ENCODE measurements at regions not wholly inside any gene's neighbourhood (a gene's known extent, or its start where the extent isn't known, plus 50 kb on each side); places are given as distances from the start of the nearest gene placed in this dataset.

GRCh38 chr10:21167288-21168010 is 270.3 kb upstream of the NEBL start:
- no peak for DNase-seq

- no peak for DNase-seq
Observed at GRCh38 chr10:21166557-21167287, 269.6 kb upstream of the NEBL start.

DNA sequence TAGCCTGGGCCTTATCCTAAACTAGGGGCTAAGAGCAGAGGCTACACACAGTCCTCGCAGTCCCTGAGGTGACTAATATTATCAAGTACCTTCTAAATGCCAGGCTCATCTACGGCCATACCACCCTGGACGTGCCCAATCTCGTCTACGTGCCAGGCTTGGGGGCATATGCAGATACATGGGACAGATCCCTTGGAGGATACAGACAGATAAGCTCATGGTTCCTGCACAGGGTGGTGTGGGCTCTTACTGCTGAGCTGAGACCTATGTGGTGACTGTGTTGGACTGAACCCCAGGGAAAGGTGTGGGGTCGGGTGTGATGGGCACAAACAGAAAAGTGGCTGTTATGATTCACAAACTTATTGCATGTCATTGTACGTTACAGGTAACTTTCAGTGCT is 268.4 kb upstream of the NEBL start:
- no peak for DNase-seq

GRCh38 chr10:21164687-21165086 is 267.6 kb upstream of the NEBL start:
- DNase-seq: no peak

DNA sequence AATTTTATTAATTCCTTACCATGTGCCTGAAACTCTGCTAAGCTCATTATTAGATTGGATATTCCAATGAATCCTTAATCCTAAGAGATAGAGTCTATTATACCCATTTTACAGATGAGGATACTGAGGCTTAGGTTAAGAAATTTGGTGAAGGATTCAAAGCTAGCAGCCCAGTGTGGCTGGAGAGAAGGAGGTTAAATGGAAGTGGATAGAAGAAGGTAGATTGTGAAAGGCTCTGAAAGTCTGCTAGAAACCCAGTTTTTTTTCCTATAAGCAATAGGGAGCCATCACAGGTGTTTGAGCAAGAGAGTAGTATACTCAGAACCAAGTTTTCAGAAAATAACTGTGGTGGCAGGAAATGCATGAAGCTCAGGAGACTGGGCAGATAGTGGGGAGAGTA is 265.8 kb upstream of the NEBL start:
- DNase-seq: no peak

GRCh38 chr10:21161647-21162046 is 264.5 kb upstream of the NEBL start:
- no peak for DNase-seq

DNA sequence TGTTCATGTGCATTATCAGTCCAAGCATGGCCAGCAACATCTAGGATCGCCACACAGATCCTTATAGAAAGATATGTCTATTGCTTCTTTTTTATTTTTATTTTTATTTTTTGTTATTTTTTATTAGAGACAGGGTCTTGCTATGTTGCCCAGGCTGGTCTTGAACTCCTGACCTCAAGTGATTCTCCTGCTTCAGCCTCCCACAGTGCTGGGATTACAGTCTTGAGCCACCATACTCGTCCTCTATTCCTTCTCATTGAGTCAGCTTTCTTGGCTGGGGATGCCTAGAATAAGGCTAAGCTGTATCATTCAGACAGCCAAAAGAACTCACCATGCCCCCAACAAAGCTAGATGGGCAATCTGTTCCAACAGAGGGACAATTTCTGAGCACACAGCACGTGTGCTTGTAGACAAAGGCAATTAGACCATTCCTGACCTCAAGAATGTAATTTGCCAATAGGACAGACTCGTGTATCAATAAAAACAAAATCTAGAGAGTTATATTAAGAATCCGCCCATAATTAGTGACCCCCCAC is 264.0 kb upstream of the NEBL start:
- no peak for DNase-seq

DNA sequence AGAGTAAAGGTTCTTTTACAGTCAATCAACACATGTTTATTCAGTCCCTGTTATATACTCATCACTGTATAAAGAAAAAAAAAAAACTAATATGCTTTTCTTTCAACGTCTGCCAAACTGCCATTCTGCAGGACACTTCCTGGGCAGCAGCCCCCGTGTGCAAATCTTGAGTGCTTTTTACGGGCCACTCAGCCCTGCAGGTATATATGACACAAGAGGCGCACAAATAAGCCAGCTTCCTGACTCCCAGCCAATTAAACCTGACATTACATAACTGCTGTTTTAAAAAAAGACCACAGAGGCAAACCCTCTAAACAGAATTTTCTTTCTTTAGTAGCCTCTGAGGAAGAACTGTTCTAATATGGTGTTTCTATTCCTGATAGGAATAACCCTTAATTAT is 263.0 kb upstream of the NEBL start:
- DNase-seq: peak; percentile 70

DNA sequence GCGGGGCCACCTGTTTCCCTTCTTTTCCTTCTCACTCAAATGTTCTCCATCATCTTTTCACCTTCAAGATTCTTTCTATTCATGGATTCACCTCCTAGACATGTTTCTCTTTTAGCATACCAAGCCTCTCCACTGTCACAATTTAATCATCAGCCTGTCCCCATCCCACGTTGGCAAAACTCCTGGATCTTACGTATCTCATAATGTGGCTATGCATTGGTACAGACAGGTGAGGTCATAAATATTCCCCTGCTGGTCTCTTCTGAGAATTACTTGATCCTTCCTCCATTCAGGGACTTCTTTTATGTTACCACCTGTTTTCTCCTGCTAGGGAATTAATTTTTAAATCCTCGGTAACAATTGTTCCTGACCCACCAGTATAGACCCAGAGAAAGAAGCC is 262.6 kb upstream of the NEBL start:
- no peak for DNase-seq

DNA sequence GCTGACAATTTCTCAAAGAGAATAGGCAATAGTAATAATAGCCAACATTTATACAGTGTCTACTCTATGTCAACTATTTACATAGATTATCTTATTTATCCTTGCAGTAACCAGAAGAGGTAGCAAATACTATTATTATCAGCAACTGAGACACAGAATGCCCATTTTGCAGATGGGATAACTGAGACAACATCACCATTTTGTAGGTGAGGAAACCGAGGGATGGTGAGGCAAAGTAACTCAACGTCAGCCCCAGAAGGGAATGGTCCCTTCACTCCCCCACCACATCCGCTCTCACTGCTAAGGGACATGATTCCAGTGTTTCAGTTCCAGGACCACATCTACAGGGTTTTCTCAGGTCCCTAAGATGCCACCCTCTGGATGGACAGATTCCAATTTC is 261.2 kb upstream of the NEBL start:
- no peak for DNase-seq

DNA sequence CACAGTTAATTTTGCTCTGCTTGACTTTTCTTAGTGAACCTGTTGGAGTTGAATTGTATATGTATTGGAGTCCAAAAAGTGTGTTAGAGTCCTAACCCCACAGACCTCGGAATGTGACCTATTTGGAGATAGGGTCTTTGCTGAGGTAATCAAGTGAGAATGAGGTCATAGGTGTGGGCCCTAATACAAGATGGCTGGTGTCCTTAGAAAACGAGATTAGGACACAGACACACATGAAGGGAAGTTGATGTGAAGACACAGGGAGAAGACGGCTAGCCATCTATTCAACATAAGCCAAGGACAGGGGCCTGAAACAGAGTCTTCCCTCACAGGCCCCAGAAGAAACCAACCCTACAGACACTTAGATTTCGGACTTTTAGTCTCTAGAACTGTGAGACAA is 260.6 kb upstream of the NEBL start:
- no peak for DNase-seq

GRCh38 chr10:21150166-21150565 is 253.1 kb upstream of the NEBL start:
- DNase-seq: no peak

DNA sequence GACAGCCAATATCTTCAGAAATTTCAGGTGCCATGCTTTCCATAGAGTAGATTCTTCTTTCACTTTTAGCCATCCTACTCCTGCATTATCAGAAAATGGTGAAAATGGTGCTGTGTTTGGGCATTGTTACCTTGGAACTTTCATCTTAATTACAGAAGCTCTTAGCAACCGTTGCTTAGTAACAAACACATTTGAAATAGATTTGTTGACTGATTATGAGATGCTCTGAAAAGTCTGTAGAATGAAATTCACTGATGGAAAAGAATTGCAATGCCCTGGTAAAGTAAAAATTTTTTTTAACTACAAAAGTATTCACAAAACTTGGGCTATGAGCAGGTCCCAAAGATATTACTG is 249.3 kb upstream of the NEBL start:
- DNase-seq: peak; percentile 8

GRCh38 chr10:21145751-21146435 is 248.8 kb upstream of the NEBL start:
- DNase-seq: no peak

DNA sequence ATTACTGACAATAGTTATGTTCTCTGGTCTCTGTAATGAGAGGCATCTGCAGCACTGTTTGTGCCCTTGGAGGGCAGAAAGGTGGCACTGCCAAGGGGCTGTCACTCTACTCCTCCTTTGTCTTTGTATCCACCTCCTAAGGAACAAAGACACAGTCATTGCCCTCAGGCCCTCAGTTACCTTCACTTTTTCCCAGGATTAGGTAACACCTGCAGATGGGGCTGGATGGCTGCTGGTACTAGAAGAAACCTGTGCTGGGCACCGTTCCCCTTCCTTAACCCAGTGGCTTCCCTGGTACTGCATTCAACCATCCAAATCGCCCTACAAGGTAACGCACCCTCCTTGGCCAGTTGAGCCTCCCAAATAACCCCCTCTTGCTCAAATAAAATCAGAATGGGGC is 246.9 kb upstream of the NEBL start:
- DNase-seq: no peak

DNA sequence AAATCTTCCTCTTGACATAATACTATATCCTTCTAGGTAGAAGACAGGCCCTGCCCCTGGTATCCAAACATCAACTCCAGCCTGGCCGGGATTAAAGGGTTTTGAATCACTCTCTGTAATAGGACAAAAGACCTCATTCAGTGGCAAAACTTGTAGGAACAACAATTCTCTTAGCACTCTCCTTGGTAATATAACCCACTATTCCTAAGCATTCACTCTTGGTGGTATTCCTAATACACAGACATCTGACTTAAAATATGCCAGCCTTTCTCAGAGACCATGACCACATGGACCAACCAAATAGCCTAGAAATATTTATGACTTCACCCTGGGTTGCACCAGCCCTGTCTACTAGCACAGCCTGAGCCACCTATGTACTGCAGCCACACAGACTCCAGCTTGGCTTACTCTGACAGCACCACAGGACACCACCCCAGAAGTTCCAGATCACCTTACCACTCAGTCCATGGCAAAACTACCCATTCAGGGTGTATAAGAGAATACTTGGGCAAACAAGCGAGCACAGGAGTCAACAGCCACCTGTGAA is 244.9 kb upstream of the NEBL start:
- no peak for DNase-seq

DNA sequence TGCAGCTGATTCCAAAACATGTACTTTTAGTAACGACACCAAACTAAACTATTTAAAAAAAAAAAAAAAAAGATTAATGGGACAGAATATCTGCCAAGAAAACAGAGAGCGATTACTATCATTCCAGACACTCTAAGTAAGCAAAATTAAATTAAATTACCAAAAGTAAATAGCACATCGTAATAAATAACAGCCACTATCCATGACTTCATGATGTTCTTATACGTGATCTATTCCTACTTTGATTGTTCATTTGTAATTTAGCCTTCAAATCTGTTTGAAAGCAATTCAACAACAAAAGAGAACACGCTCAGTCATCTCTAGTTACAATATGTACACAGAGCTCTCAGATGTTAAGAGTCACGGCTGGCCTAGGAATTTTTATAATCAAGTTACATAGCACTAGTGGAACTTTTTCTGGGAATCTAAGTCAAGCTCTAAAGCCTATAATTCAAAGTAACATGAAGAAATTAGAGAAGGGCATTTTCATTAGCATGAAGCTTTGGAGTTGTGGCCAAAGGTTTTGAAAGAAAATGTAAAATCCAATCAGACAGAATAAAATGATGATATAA is 241.7 kb upstream of the NEBL start:
- no peak for DNase-seq

DNA sequence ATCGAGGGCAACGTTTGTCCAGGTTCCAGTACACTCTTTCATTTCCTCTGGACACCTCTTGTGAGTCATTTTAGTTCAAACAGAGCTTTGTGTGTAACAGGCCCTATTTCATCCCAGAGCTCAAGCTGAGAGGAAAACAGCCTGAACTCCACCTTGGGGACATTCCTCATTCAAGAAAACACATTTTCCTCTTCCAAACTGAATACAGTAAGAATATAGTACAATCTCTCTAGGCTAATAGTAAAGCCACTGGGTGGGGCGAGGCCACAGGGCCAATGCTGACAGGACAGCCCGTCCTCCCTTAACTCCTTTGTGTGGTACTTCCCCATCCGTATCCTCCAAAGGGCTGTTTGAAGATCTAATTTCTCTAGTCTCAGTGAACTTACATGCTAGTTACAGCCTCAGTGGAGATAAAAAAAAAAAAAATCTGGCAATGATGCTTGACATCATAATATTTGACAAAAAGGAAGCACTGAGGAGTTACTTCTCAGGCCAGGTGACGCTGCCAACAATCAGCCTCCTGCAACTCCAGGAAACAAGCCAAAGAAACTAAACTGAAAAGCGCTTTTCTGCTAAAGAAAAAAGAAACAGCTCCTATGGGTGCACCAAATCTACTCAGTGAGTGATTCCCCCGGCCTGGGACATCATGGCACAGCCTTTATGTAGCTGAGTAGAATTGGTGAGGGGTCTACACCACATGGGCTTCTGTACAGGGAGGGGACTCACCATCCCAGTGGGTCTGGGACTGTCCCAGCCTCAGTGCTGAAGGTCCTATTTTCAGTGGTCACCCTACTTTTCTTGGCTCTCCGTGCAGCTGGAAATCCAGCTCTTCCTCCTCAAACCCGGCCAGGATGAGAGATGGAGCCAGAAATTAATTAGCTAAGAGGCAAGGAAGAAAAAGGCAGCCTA is 238.2 kb upstream of the NEBL start:
- no peak for DNase-seq

DNA sequence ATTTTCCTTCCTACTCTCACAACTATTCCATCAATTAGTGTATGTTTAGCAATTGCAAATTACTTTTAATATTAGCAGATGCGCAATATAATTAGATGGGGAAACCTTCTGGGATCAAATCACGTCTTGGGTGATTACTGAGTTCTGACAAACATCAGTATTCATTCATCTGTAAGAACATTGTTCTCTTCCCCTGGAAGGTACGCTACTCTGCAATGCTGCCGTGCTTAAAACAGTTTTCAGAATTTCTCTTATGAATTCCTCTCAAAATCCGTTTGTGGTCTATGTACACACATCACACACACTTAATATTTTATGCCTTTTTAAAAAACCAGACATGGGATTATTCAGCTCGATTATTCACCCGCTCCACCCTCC is 237.5 kb upstream of the NEBL start:
- no peak for DNase-seq

DNA sequence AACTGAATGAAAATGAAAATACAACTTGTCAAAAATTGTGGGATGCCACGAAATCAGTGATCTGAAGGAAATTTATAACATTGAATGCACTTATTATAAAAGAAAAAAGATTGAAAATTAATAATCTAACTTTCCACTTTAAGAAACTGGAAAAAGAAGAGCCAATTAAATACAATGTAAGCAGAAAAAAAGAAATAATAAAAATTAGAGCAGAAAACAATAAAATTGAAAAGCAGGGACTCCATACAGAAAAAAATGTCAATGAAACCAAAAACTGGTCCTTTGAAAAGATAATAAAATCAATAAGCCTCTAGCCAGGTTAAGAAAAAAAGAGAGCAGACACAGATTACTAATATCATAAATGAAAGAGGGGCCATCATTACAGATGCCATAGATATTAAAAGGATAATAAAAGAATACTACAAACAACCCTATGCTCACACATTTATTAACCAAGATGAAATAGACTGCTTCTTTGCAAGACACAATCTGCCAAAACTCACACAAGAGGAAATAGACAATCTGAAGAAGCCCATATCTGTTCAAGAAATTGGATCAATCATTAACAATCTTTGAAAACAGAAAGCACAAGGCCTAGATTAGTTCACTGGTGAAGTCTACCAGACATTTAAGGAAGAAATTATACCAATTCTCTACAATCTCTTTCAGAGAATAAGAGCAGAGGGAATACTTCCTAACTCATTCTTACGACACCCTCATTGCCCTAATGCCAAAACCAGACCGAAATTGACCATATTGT is 233.8 kb upstream of the NEBL start:
- no peak for DNase-seq

DNA sequence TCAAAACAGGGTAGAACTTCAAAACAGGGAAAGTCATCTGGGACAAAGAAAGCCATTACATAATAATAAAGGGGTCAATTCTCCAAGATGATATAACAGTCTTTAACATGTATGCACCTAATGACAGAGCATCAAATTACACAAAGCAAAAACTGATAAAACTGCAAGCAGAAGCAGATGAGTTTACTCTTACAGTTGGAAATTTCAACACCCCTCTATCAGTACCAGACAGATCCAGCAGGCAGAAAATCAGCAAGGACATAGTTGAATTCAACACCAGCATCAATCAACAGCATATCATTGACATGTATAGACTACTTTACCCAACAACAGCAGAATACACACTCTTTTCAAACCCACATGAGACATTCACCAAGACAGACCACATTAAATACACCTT is 233.0 kb upstream of the NEBL start:
- no peak for DNase-seq
